GM10248 (cell line): ENCODE measurements at regions not wholly inside any gene's neighbourhood (a gene's known extent, or its start where the extent isn't known, plus 50 kb on each side); places are given as distances from the start of the nearest gene placed in this dataset.
"Not testable (repeated sequence)": the region's sequence is repeated elsewhere in the genome, so short reads cannot be mapped to it uniquely, and the experiment has no call there.

Experiments used
- CTCF ChIA-PET: fragments of 300-600 bp; sonication (Branson Sonifier 250); formaldehyde crosslinking; extraction: SDS; loops from one replicate; lab custom pipeline; 2021; ENCODE audit warnings: antibody characterized with exemption; lab: Yijun Ruan, JAX
- POLR2A ChIA-PET: fragments of 350-650 bp; sonication (Branson Sonifier 250); formaldehyde crosslinking; extraction: SDS; loops from one replicate; lab custom pipeline; 2020; ENCODE audit warnings: antibody characterized with exemption; lab: Yijun Ruan, JAX
- DNase-seq: peaks from one replicate; pipeline ENCODE4 v3.0.0; 2012; ENCODE audit errors: extremely low spot score
- CTCF ChIP-seq: IDR thresholded peaks from 2 replicates; pipeline ENCODE4 v1.5.1; 2012; ENCODE audit warnings: mild to moderate bottlenecking, low read depth; ENCODE audit errors: extremely low read depth, missing control alignments, control extremely low read depth

GRCh38 chr12:60594035-60594711 is 998.3 kb downstream of the SLC16A7 start:
- DNase-seq = no peak
- TF ChIP-seq CTCF = no peak
- ChIA-PET POLR2A (no interaction called here), CTCF (interaction anchor here (2.0 kb wide), 1 partner anchor 13 kb away, joined by 6 read pairs; no protein-coding TSS in a partner anchor)

- ChIA-PET POLR2A (no interaction called here), CTCF (no interaction called here)
- TF ChIP-seq CTCF = no peak
- DNase-seq = no peak
These were observed 1006.8 kb downstream of the SLC16A7 start for GRCh38 chr12:60602601-60603000.

- DNase-seq, POLR2A ChIA-PET, CTCF ChIA-PET: not testable (repeated sequence)
These were observed 1007.6 kb downstream of the SLC16A7 start for GRCh38 chr12:60603475-60603874.

GRCh38 chr12:60616400-60616799 is 1020.6 kb downstream of the SLC16A7 start:
- DNase-seq = no peak
- ChIA-PET POLR2A (no interaction called here), CTCF (interaction anchor here (1.4 to 1.7 kb wide), 2 partner anchors 12 to 46 kb away, joined by 3 read pairs; no protein-coding TSS in a partner anchor)
- TF ChIP-seq CTCF = no peak

- ChIA-PET POLR2A (no interaction called here), CTCF (no interaction called here)
- no peak for TF ChIP-seq CTCF
- no peak for DNase-seq
These were observed 1035.0 kb downstream of the SLC16A7 start for GRCh38 chr12:60630796-60631195.

GRCh38 chr12:60644076-60644475 is 1048.2 kb downstream of the SLC16A7 start:
- POLR2A ChIA-PET = no interaction called here
- CTCF ChIA-PET = no interaction called here
- no peak for TF ChIP-seq CTCF
- no peak for DNase-seq

- no peak for TF ChIP-seq CTCF
- ChIA-PET POLR2A (no interaction called here), CTCF (interaction anchor here (1.2 kb wide), 1 partner anchor 12 kb away, joined by 3 read pairs; no protein-coding TSS in a partner anchor)
- no peak for DNase-seq
These were observed 1071.1 kb downstream of the SLC16A7 start for GRCh38 chr12:60666895-60667294.
